Smooth muscle cell (in vitro differentiated cells): ENCODE measurements at regions not wholly inside any gene's neighbourhood (a gene's known extent, or its start where the extent isn't known, plus 50 kb on each side); places are given as distances from the start of the nearest gene placed in this dataset.

Experiments
- DNase-seq: peaks from one replicate; lab custom pipeline; 2025; ENCODE audit not compliant: unreplicated experiment; lab: John Stamatoyannopoulos, UW
- H2AFZ ChIP-seq: fragments of 200-600 bp; sonication (generic); 2 replicates; pipeline ENCODE4 v1.6.0; 2016; ENCODE audit warnings: antibody characterized with exemption, low read depth, mild to moderate bottlenecking
- H3F3A ChIP-seq: fragments of 200-600 bp; sonication (generic); 2 replicates; pipeline ENCODE4 v1.6.0; 2017; ENCODE audit warnings: antibody characterized with exemption, low read depth
- H3K27ac ChIP-seq: fragments of 200-600 bp; sonication (generic); 2 replicates; pipeline ENCODE4 v1.5.1; 2016; ENCODE audit warnings: low read depth, mild to moderate bottlenecking
- H3K27me3 ChIP-seq: fragments of 200-600 bp; sonication (generic); 2 replicates; pipeline ENCODE4 v1.6.1; 2016; ENCODE audit warnings: low read depth, mild to moderate bottlenecking
- H3K36me3 ChIP-seq: fragments of 200-600 bp; sonication (generic); 2 replicates; pipeline ENCODE4 v1.5.1; 2016; ENCODE audit warnings: low read depth
- H3K4me1 ChIP-seq: fragments of 200-600 bp; sonication (generic); 2 replicates; pipeline ENCODE4 v1.5.1; 2016; ENCODE audit warnings: low read depth
- H3K4me2 ChIP-seq: fragments of 200-600 bp; sonication (generic); 2 replicates; pipeline ENCODE4 v1.6.0; 2016; ENCODE audit warnings: mild to moderate bottlenecking
- H3K4me3 ChIP-seq: fragments of 200-600 bp; sonication (generic); 2 replicates; pipeline ENCODE4 v1.5.1; 2016; ENCODE audit warnings: mild to moderate bottlenecking
- H3K79me2 ChIP-seq: fragments of 200-600 bp; sonication (generic); 2 replicates; pipeline ENCODE4 v1.6.0; 2016; ENCODE audit warnings: low read depth, mild to moderate bottlenecking
- H3K9ac ChIP-seq: fragments of 200-600 bp; sonication (generic); 2 replicates; pipeline ENCODE4 v1.6.0; 2016; ENCODE audit warnings: low read depth
- H3K9me3 ChIP-seq: fragments of 200-600 bp; sonication (generic); replicated peaks from 2 replicates; pipeline ENCODE4 v1.5.1; 2016; ENCODE audit warnings: low read depth
- H4K20me1 ChIP-seq: fragments of 200-600 bp; sonication (generic); 2 replicates; pipeline ENCODE4 v1.6.0; 2016; ENCODE audit warnings: low read depth
- CTCF ChIP-seq: fragments of 200-600 bp; sonication (generic); IDR thresholded peaks from 2 replicates; pipeline ENCODE4 v1.5.1; 2017; ENCODE audit warnings: borderline replicate concordance, mild to moderate bottlenecking, antibody characterized with exemption; ENCODE audit not compliant: insufficient read depth, poor library complexity, severe bottlenecking
- WGBS: methylation state at CpG from one replicate; pipeline ENCODE4 v1.1.7; 2016; ENCODE audit warnings: low lambda C conversion rate; 5-methylcytosine and 5-hydroxymethylcytosine counted together

GRCh38 chr10:112896273-112896672 lies 53.8 kb upstream of the TCF7L2 start:
- no peaks in the 10 kb centered on the region for H4K20me1 ChIP-seq
- no peaks in the 10 kb centered on the region for H3K79me2 ChIP-seq
- WGBS: 98% methylated on average over 3 of the region's 3 CpGs
- no peak overlapping the region for H3K27ac ChIP-seq
- H2AFZ ChIP-seq: no peak overlapping the region
- no peak overlapping the region for H3K4me2 ChIP-seq
- H3K36me3 ChIP-seq: no peaks in the 10 kb centered on the region
- H3K9ac ChIP-seq: no peak overlapping the region
- H3K4me1 ChIP-seq: peaks cover 11% of the 10 kb centered on the region
- H3F3A ChIP-seq: no peaks in the 10 kb centered on the region
- DNase-seq: no peak
- H3K4me3 ChIP-seq: no peak overlapping the region
- no peaks in the 10 kb centered on the region for H3K9me3 ChIP-seq
- TF ChIP-seq CTCF: no peak
- no peaks in the 10 kb centered on the region for H3K27me3 ChIP-seq

GRCh38 chr10:112896722-112897121 lies 53.3 kb upstream of the TCF7L2 start:
- no peak overlapping the region for H2AFZ ChIP-seq
- no peak overlapping the region for H3K4me3 ChIP-seq
- no peak for DNase-seq
- no peaks in the 10 kb centered on the region for H3K9me3 ChIP-seq
- H3K79me2 ChIP-seq: no peaks in the 10 kb centered on the region
- no peaks in the 10 kb centered on the region for H3K36me3 ChIP-seq
- no peak overlapping the region for H3K9ac ChIP-seq
- H4K20me1 ChIP-seq: no peaks in the 10 kb centered on the region
- H3K27ac ChIP-seq: no peak overlapping the region
- WGBS: 87% methylated on average over 5 of the region's 5 CpGs
- no peak overlapping the region for H3K4me2 ChIP-seq
- H3K27me3 ChIP-seq: no peaks in the 10 kb centered on the region
- peaks cover 11% of the 10 kb centered on the region for H3K4me1 ChIP-seq
- no peaks in the 10 kb centered on the region for H3F3A ChIP-seq
- TF ChIP-seq CTCF: no peak

GRCh38 chr10:112898540-112899390 lies 51.3 kb upstream of the TCF7L2 start:
- H3K27ac ChIP-seq: no peak overlapping the region
- DNase-seq: no peak
- peaks cover 11% of the 10 kb centered on the region for H3K4me1 ChIP-seq
- H3K9me3 ChIP-seq: no peaks in the 10 kb centered on the region
- H3F3A ChIP-seq: no peaks in the 10 kb centered on the region
- no peak for TF ChIP-seq CTCF
- H3K79me2 ChIP-seq: no peaks in the 10 kb centered on the region
- peak overlapping the region; percentile 83 for H3K4me2 ChIP-seq
- peak overlapping the region; percentile 46 for H3K4me3 ChIP-seq
- no peak overlapping the region for H3K9ac ChIP-seq
- no peaks in the 10 kb centered on the region for H3K27me3 ChIP-seq
- no peaks in the 10 kb centered on the region for H4K20me1 ChIP-seq
- 5% methylated on average over 24 of the region's 24 CpGs for WGBS
- no peak overlapping the region for H2AFZ ChIP-seq
- no peaks in the 10 kb centered on the region for H3K36me3 ChIP-seq
